HG03097 (cell line): ENCODE measurements at regions not wholly inside any gene's neighbourhood (a gene's known extent, or its start where the extent isn't known, plus 50 kb on each side); places are given as distances from the start of the nearest gene placed in this dataset.

Experiments used
- ATAC-seq: cut with Tn5 transposase; IDR thresholded peaks from one replicate; pipeline ENCODE4 v1.9.1; 2021; ENCODE audit not compliant: unreplicated experiment, low FRiP score

- no peak for ATAC-seq
These were observed 220.5 kb upstream of the XYLT1 start for GRCh38 chr16:17691106-17691898.

- no peak for ATAC-seq
These were observed 214.7 kb upstream of the XYLT1 start for GRCh38 chr16:17685447-17685846.

GRCh38 chr16:17683281-17683680 is 212.5 kb upstream of the XYLT1 start:
- no peak for ATAC-seq

- ATAC-seq: no peak
These were observed 205.4 kb upstream of the XYLT1 start for GRCh38 chr16:17676171-17676570.

- no peak for ATAC-seq
These were observed 197.6 kb upstream of the XYLT1 start for GRCh38 chr16:17668386-17668785.

- ATAC-seq: no peak
These were observed 195.5 kb upstream of the XYLT1 start for GRCh38 chr16:17666293-17666692.

- no peak for ATAC-seq
These were observed 188.1 kb upstream of the XYLT1 start for GRCh38 chr16:17658881-17659280.

- ATAC-seq: no peak
These were observed 186.3 kb upstream of the XYLT1 start for GRCh38 chr16:17657045-17657444.

- no peak for ATAC-seq
These were observed 183.8 kb upstream of the XYLT1 start for GRCh38 chr16:17654571-17654970.

- no peak for ATAC-seq
These were observed 183.4 kb upstream of the XYLT1 start for GRCh38 chr16:17654142-17654541.

GRCh38 chr16:17647879-17648872 is 177.4 kb upstream of the XYLT1 start:
- no peak for ATAC-seq

- no peak for ATAC-seq
These were observed 173.2 kb upstream of the XYLT1 start for GRCh38 chr16:17643935-17644334.

- ATAC-seq: no peak
These were observed 171.2 kb upstream of the XYLT1 start for GRCh38 chr16:17641990-17642389.

- ATAC-seq: no peak
These were observed 167.4 kb upstream of the XYLT1 start for GRCh38 chr16:17638134-17638533.

GRCh38 chr16:17635183-17635582 is 164.4 kb upstream of the XYLT1 start:
- no peak for ATAC-seq

- no peak for ATAC-seq
These were observed 162.6 kb upstream of the XYLT1 start for GRCh38 chr16:17633181-17633951.

GRCh38 chr16:17632667-17633066 is 161.9 kb upstream of the XYLT1 start:
- ATAC-seq: no peak

GRCh38 chr16:17629936-17630335 is 159.2 kb upstream of the XYLT1 start:
- no peak for ATAC-seq

GRCh38 chr16:17628983-17629382 is 158.2 kb upstream of the XYLT1 start:
- no peak for ATAC-seq

- ATAC-seq: no peak
These were observed 151.6 kb upstream of the XYLT1 start for GRCh38 chr16:17622366-17622765.

- no peak for ATAC-seq
These were observed 148.5 kb upstream of the XYLT1 start for GRCh38 chr16:17619261-17619660.
